Heart left ventricle (tissue), 16 donors: ENCODE measurements at regions not wholly inside any gene's neighbourhood (a gene's known extent, or its start where the extent isn't known, plus 50 kb on each side); places are given as distances from the start of the nearest gene placed in this dataset.

ENCODE experiments used
- ATAC-seq, 4 donors: fragments of 200-7000 bp; cut with Tn5 transposase; one replicate each; pipeline ENCODE4 v1.9.1; 2020 to 2022; ENCODE audit warnings: moderate library complexity in 4 of 4, mild to moderate bottlenecking in 3 of 4, moderate number of reproducible peaks in 1 of 4
- DNase-seq, 5 donors: peaks; one replicate each; pipeline ENCODE4 v3.0.0-alpha.2; 2020
- H3K27ac ChIP-seq, 12 donors: fragments of 200-600 bp; sonication (generic) in 4 of 12; one replicate each; pipeline versions ENCODE4 v1.5.0 to v1.8.0; 2016 to 2022; ENCODE audit warnings: mild to moderate bottlenecking in 2 of 12
- H3K27me3 ChIP-seq, 9 donors: fragments of 200-600 bp; sonication (generic) in 2 of 9; one replicate each; pipeline versions ENCODE4 v1.5.1 to v1.8.0; 2016 to 2022; ENCODE audit warnings: mild to moderate bottlenecking in 3 of 9
- H3K36me3 ChIP-seq, 9 donors: fragments of 200-600 bp; sonication (generic) in 2 of 9; one replicate each; pipeline versions ENCODE4 v1.5.0 to v1.8.0; 2018 to 2022; ENCODE audit warnings: mild to moderate bottlenecking in 2 of 9
- H3K4me1 ChIP-seq, 12 donors: fragments of 200-600 bp; sonication (generic) in 4 of 12; one replicate each; pipeline versions ENCODE4 v1.5.0 to v1.8.0; 2016 to 2022; ENCODE audit warnings: mild to moderate bottlenecking in 3 of 12
- H3K4me3 ChIP-seq, 12 donors: fragments of 200-600 bp; sonication (generic) in 4 of 12; one replicate each; pipeline versions ENCODE4 v1.5.0 to v1.8.0; 2017 to 2022; ENCODE audit warnings: mild to moderate bottlenecking in 9 of 12, moderate library complexity in 4 of 12
- H3K9me3 ChIP-seq, 12 donors: fragments of 200-600 bp; sonication (generic) in 4 of 12; one replicate each; pipeline versions ENCODE4 v1.5.0 to v1.8.0; 2016 to 2022; ENCODE audit warnings: mild to moderate bottlenecking in 1 of 12
- POLR2A ChIP-seq, 2 donors: fragments of 450-650 bp; IDR thresholded peaks; one replicate each; pipeline ENCODE4 v1.6.1; 2017; ENCODE audit warnings: antibody characterized with exemption in 2 of 2, mild to moderate bottlenecking in 2 of 2, moderate library complexity in 2 of 2
- WGBS, 4 donors: extraction: QIAGEN DNeasy Blood & Tissue Kit in 2 of 4; methylation state at CpG; one replicate each; pipeline versions ENCODE4 v1.1.5 to v1.1.7; 2013 to 2018; 5-methylcytosine and 5-hydroxymethylcytosine counted together
- intact Hi-C, 10 donors: fragments of 100-400 bp; cut with DNase I; formaldehyde crosslinking; loops; one replicate each; pipeline versions ENCODE4 v1.11.1 to v1.14.2; 2022
- TF ChIP-seq, protein P1 (sequence below), 12 donors: fragments of 200-600 bp; sonication (generic) in 4 of 12; IDR thresholded peaks; one replicate each; pipeline versions ENCODE4 v1.5.0 to v1.8.0; 2018 to 2022; ENCODE audit warnings: antibody characterized with exemption in 12 of 12, mild to moderate bottlenecking in 5 of 12
- donor health status: ischemic (EF 13 %, LVEDD 7.1; RV severe dilation, severe dysfunction).
- donor health status: healthy with polysubstance abuse.
- donor health status: DM: no; HTN: yes; CAD: no.
- donor health status: DM: no; HTN: no; CAD: no.
- donor health status: ischemic (EF 25% LVEDD 6.9; RV normal size, moderate dysfunction).
- donor health status: ischemic (EF 25% LVEDD 5.7; RV mildly dilated, moderate dysfunction).
- donor health status: healthy.
- donor health status: DM: yes; HTN: yes; CAD: no.
- donor health status: ischemic (EF 35%, LVEDD 5.7; RV mildly dilated, moderate dysfunction).
- donor health status: nonischemic (EF 11% LVEDD 7.7; RV severe dilation, severe dysfunction).
- donor health status: DM: yes; HTN: yes; CAD: no.
- donor health status: PGD.
- donor health status: ischemic (EF 29% LVEDD 5.4; RV normal size, mild dysfunction).
- donor health status: nonischemic (EF 23%, LVEDD 6.1; RV moderate dilation, normal function).

DNA sequence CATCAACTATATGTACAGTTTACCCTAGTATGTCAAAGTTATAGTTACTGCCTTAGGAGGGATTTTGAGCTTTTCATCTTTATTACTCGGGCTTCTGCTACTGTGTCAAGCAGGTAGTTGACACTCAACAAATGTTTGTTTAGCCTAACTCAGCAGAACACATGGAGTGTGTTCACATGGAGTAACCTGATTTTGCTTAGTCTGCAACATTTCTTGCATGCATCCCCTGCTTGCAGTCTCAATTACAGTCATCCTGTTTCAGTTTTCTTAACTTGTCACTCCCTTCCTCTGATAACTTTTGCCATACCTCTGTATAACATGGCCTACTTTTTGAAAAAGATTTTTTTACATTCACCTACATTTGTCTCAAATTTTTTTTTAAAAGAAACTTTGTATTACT is 135.5 kb downstream of the NMUR2 start:
- Histone ChIP-seq H3K4me3 (no peak overlapping the region), H3K27ac (peak overlapping the region in 1 of 12 donors; percentile 43), H3K27me3 (no peaks in the 10 kb centered on the region), H3K4me1 (peaks cover 0 to 45% (median 20%) of the 10 kb centered on the region in 12 donors), H3K36me3 (no peaks in the 10 kb centered on the region), H3K9me3 (no peaks in the 10 kb centered on the region)
- intact Hi-C loops: no loop called here
- no peak for DNase-seq
- ATAC-seq: no peak
- TF ChIP-seq, protein P1, sequence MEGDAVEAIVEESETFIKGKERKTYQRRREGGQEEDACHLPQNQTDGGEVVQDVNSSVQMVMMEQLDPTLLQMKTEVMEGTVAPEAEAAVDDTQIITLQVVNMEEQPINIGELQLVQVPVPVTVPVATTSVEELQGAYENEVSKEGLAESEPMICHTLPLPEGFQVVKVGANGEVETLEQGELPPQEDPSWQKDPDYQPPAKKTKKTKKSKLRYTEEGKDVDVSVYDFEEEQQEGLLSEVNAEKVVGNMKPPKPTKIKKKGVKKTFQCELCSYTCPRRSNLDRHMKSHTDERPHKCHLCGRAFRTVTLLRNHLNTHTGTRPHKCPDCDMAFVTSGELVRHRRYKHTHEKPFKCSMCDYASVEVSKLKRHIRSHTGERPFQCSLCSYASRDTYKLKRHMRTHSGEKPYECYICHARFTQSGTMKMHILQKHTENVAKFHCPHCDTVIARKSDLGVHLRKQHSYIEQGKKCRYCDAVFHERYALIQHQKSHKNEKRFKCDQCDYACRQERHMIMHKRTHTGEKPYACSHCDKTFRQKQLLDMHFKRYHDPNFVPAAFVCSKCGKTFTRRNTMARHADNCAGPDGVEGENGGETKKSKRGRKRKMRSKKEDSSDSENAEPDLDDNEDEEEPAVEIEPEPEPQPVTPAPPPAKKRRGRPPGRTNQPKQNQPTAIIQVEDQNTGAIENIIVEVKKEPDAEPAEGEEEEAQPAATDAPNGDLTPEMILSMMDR (IDR thresholded peaks at IDR 0.05): no peak
- no peak for TF ChIP-seq POLR2A (IDR thresholded peaks at IDR 0.05)
- 58 to 80% (median 71%) methylated on average over 1 of the region's 1 CpG for WGBS, 4 donors

DNA sequence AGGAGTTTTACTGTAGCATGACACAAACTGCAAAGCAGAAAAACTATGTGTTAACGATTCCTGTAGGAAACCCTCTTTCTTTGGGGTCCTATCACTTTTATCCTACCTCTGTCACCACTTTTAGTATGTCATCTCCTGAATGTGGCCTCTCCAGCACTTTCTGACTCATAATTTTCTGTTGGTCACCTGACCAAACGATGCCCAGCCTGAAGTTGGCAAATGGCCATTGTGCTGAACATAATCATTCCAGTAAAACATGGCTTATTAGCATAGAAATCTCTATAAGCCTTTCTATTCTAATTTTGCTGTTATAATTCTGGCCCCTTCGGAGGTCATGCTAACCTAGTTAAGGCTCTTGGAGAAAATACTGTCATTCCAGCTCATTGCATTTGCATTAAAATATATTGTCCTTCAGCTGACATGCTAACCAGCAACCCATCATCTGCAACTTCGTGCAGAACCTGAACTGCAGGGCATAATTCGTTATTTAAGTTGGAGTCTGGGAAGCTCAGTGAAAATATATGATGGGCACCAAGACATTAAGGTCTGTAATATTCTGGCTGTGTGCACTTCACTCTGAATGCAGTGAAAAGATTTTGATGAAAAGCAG is 140.3 kb downstream of the NMUR2 start:
- no peak overlapping the region for H3K4me3 ChIP-seq
- H3K36me3 ChIP-seq: no peaks in the 10 kb centered on the region
- DNase-seq (no peak), ATAC-seq (no peak)
- 53 to 62% (median 59%) methylated on average over 5 of the region's 5 CpGs for WGBS, 4 donors
- no peak overlapping the region for H3K27ac ChIP-seq
- intact Hi-C loops: no loop called here
- no peak for TF ChIP-seq POLR2A (IDR thresholded peaks at IDR 0.05)
- TF ChIP-seq, protein P1 (IDR thresholded peaks at IDR 0.05): no peak
- H3K9me3 ChIP-seq: no peaks in the 10 kb centered on the region
- H3K4me1 ChIP-seq: peaks cover 0 to 14% (median 0%) of the 10 kb centered on the region in 12 donors
- H3K27me3 ChIP-seq: no peaks in the 10 kb centered on the region

DNA sequence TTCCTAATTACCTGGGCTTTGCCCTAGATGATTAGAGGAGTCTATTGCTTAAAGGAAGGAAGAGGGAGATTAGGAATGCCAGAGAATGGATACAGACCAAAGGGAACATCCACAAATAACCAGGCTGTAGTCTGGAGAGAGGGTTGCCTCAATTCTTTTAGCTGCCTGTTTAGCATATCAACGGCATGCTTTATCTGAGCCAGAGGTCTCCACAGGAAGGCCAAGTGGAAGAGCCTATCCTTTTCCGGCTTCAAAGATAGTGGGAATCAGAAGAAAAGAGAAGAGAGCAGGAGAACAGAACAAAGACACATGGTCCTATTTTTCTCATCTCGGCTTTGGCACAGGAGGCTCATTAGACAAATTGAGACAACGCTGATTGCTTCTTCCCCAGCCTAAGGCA is 142.4 kb downstream of the NMUR2 start:
- TF ChIP-seq POLR2A (IDR thresholded peaks at IDR 0.05): no peak
- TF ChIP-seq, protein P1 (IDR thresholded peaks at IDR 0.05): no peak
- ATAC-seq: no peak
- intact Hi-C loops: no loop called here
- Histone ChIP-seq H3K27me3 (no peaks in the 10 kb centered on the region), H3K4me1 (peaks cover 0 to 9% (median 0%) of the 10 kb centered on the region in 12 donors), H3K9me3 (no peaks in the 10 kb centered on the region), H3K36me3 (no peaks in the 10 kb centered on the region), H3K27ac (no peak overlapping the region), H3K4me3 (no peak overlapping the region)
- WGBS, 4 donors: 32 to 45% (median 37%) methylated on average over 4 of the region's 4 CpGs
- DNase-seq: no peak

DNA sequence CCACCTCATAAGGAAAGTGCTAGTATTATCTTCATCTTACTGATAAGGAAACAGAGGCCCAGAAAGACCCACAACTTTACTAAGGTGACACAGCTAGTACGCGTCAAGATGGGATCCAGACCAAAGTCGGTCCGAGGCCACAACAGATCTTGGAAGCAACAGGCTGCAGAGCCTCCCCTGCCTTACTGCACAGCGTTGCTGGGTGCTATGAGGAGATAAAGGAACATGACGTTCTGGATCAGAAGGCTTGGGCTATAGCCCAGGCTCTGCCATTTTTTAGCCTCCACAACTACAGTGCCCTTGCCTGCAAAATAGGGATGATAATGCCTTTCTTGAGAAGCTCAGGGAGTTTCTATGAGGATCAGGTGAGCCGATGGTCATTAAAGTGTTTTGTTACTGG is 144.1 kb downstream of the NMUR2 start:
- ATAC-seq: peak in 3 of 4 donors; percentile 42 to 58 (median 47)
- no peak overlapping the region for H3K27ac ChIP-seq
- H3K9me3 ChIP-seq: no peaks in the 10 kb centered on the region
- no peak overlapping the region for H3K4me3 ChIP-seq
- DNase-seq: no peak
- peaks cover 0 to 9% (median 0%) of the 10 kb centered on the region in 12 donors for H3K4me1 ChIP-seq
- TF ChIP-seq, protein P1 (IDR thresholded peaks at IDR 0.05): no peak
- TF ChIP-seq POLR2A (IDR thresholded peaks at IDR 0.05): no peak
- no peaks in the 10 kb centered on the region for H3K27me3 ChIP-seq
- intact Hi-C loops: no loop called here
- H3K36me3 ChIP-seq: no peaks in the 10 kb centered on the region
- 55 to 76% (median 68%) methylated on average over 7 of the region's 7 CpGs for WGBS, 4 donors
